Motor neuron (in vitro differentiated cells): ENCODE measurements at regions not wholly inside any gene's neighbourhood (a gene's known extent, or its start where the extent isn't known, plus 50 kb on each side); places are given as distances from the start of the nearest gene placed in this dataset.
"Not testable (repeated sequence)": the region's sequence is repeated elsewhere in the genome, so short reads cannot be mapped to it uniquely, and the experiment has no call there.

ENCODE experiments used
- ATAC-seq, 8 experiments: fragments of 200-7000 bp; cut with Tn5 transposase; replicated peaks in 6 of 8; 2 replicates each; pipeline ENCODE4 v1.8.0; 2021; ENCODE audit warnings: mild to moderate bottlenecking in 8 of 8, moderate library complexity in 8 of 8
- H3K27ac ChIP-seq, 2 donors: fragments of 250-450 bp; sonication (Bioruptor Pico); 2 replicates each; pipeline ENCODE4 v1.9.0; 2021; ENCODE audit warnings: antibody characterized with exemption in 2 of 2, mild to moderate bottlenecking in 2 of 2, moderate library complexity in 1 of 2
- H3K4me1 ChIP-seq, 2 donors: fragments of 250-450 bp; sonication (Bioruptor Pico); replicated peaks in 1 of 2; 2 replicates each; pipeline ENCODE4 v1.6.1; 2021; ENCODE audit warnings: antibody characterized with exemption in 2 of 2, mild to moderate bottlenecking in 2 of 2, moderate library complexity in 1 of 2
- H3K4me3 ChIP-seq, 5 donors: fragments of 250-450 bp; sonication (Bioruptor Pico); 2 replicates each; pipeline ENCODE4 v1.9.0; 2021; ENCODE audit warnings: antibody characterized with exemption in 5 of 5, mild to moderate bottlenecking in 5 of 5, moderate library complexity in 4 of 5
- WGBS, 10 experiments: fragments of 450-650 bp; shearing (Covaris generic); methylation state at CpG; one replicate each; pipeline ENCODE4 v1.0.0; 2022; 5-methylcytosine and 5-hydroxymethylcytosine counted together
- in situ Hi-C, 9 experiments: fragments of 400-800 bp; cut with MboI; loops; one replicate each; pipeline ENCODE4 v1.15.0; 2021; ENCODE audit warnings: low sequenced_read_pairs in 9 of 9, low pct_unique_long_range_greater_than_20kb in 2 of 9; ENCODE audit not compliant: unreplicated experiment in 9 of 9

GRCh38 chr9:74066605-74067004 lies 430.5 kb upstream of the RORB start:
- in situ Hi-C loops: loop anchor here in 1 of 9 experiments (25.0 kb wide), 1 partner anchor 104 kb away; no protein-coding TSS in a partner anchor
- Histone ChIP-seq H3K27ac (no peak overlapping the region), H3K4me3 (no peak overlapping the region), H3K4me1 (no peaks in the 10 kb centered on the region)
- WGBS, 10 experiments: 0 to 88% (median 79%) methylated on average over 1 to 6 of the region's 6 CpGs; no CpG with 5 or more reads in 1 of the 10 experiments
- ATAC-seq: no peak

GRCh38 chr9:74071502-74071901 lies 425.6 kb upstream of the RORB start:
- in situ Hi-C loops: loop anchor here in 1 of 9 experiments (25.0 kb wide), 1 partner anchor 109 kb away; no protein-coding TSS in a partner anchor
- no peaks in the 10 kb centered on the region for H3K4me1 ChIP-seq
- no peak overlapping the region for H3K27ac ChIP-seq
- no peak for ATAC-seq
- H3K4me3 ChIP-seq: no peak overlapping the region

GRCh38 chr9:74073897-74074296 lies 423.2 kb upstream of the RORB start:
- in situ Hi-C loops: loop anchor here in 1 of 9 experiments (25.0 kb wide), 1 partner anchor 112 kb away; no protein-coding TSS in a partner anchor
- no peak overlapping the region for H3K4me3 ChIP-seq
- 33 to 60% (median 60%) methylated on average over 1 of the region's 7 CpGs; no CpG with 5 or more reads in 7 of the 10 experiments for WGBS, 10 experiments
- H3K27ac ChIP-seq: no peak overlapping the region
- H3K4me1 ChIP-seq: no peaks in the 10 kb centered on the region
- no peak for ATAC-seq

GRCh38 chr9:74078647-74079046 lies 418.5 kb upstream of the RORB start:
- Histone ChIP-seq H3K4me3 (no peak overlapping the region), H3K27ac (no peak overlapping the region), H3K4me1 (no peaks in the 10 kb centered on the region)
- in situ Hi-C loops: no loop called here
- ATAC-seq: peak in 2 of 8 experiments; percentile 55 to 90

- H3K4me3 ChIP-seq, in situ Hi-C loops, H3K4me1 ChIP-seq, H3K27ac ChIP-seq, ATAC-seq: not testable (repeated sequence)
- WGBS, 10 experiments: 3 to 100% (median 81%) methylated on average over 2 to 4 of the region's 4 CpGs; no CpG with 5 or more reads in 1 of the 10 experiments
These were observed 416.5 kb upstream of the RORB start for GRCh38 chr9:74080652-74081051.

GRCh38 chr9:74083681-74084433 lies 413.3 kb upstream of the RORB start:
- in situ Hi-C loops: no loop called here
- Histone ChIP-seq H3K27ac (no peak overlapping the region), H3K4me3 (no peak overlapping the region), H3K4me1 (no peaks in the 10 kb centered on the region)
- no peak for ATAC-seq
- WGBS, 10 experiments: 0 to 90% (median 67%) methylated on average over 1 to 2 of the region's 2 CpGs; no CpG with 5 or more reads in 2 of the 10 experiments

GRCh38 chr9:74085384-74086037 lies 411.6 kb upstream of the RORB start:
- H3K27ac ChIP-seq, ATAC-seq, in situ Hi-C loops, H3K4me1 ChIP-seq, H3K4me3 ChIP-seq: not testable (repeated sequence)
- WGBS, 10 experiments: 0% methylated on average over 1 of the region's 8 CpGs; no CpG with 5 or more reads in 9 of the 10 experiments

- WGBS, 10 experiments: 33 to 100% methylated on average over 1 to 2 of the region's 3 CpGs; no CpG with 5 or more reads in 8 of the 10 experiments
- in situ Hi-C loops, H3K4me1 ChIP-seq, H3K4me3 ChIP-seq, H3K27ac ChIP-seq, ATAC-seq: not testable (repeated sequence)
These were observed 406.2 kb upstream of the RORB start for GRCh38 chr9:74090921-74091320.

GRCh38 chr9:74092491-74092834 lies 404.7 kb upstream of the RORB start:
- H3K4me3 ChIP-seq: no peak overlapping the region
- WGBS, 10 experiments: 0 to 100% (median 67%) methylated on average over 1 of the region's 1 CpG; no CpG with 5 or more reads in 5 of the 10 experiments
- in situ Hi-C loops: no loop called here
- H3K27ac ChIP-seq: no peak overlapping the region
- H3K4me1 ChIP-seq: no peaks in the 10 kb centered on the region
- no peak for ATAC-seq

- H3K27ac ChIP-seq, ATAC-seq, H3K4me1 ChIP-seq, H3K4me3 ChIP-seq, in situ Hi-C loops: not testable (repeated sequence)
- WGBS, 10 experiments: 0 to 100% (median 71%) methylated on average over 1 of the region's 1 CpG; no CpG with 5 or more reads in 3 of the 10 experiments
These were observed 403.1 kb upstream of the RORB start for GRCh38 chr9:74094037-74094436.

GRCh38 chr9:74094766-74095165 lies 402.4 kb upstream of the RORB start:
- Histone ChIP-seq H3K4me3 (no peak overlapping the region), H3K27ac (no peak overlapping the region), H3K4me1 (no peaks in the 10 kb centered on the region)
- in situ Hi-C loops: no loop called here
- ATAC-seq: no peak
- WGBS, 10 experiments: 0 to 100% (median 80%) methylated on average over 1 of the region's 1 CpG; no CpG with 5 or more reads in 1 of the 10 experiments

GRCh38 chr9:74095925-74096324 lies 401.2 kb upstream of the RORB start:
- no peak for ATAC-seq
- no peak overlapping the region for H3K4me3 ChIP-seq
- no peaks in the 10 kb centered on the region for H3K4me1 ChIP-seq
- H3K27ac ChIP-seq: no peak overlapping the region
- WGBS, 10 experiments: 0 to 100% (median 81%) methylated on average over 1 to 2 of the region's 2 CpGs
- in situ Hi-C loops: no loop called here

- no peaks in the 10 kb centered on the region for H3K4me1 ChIP-seq
- H3K4me3 ChIP-seq: no peak overlapping the region
- ATAC-seq: no peak
- H3K27ac ChIP-seq: no peak overlapping the region
- in situ Hi-C loops: no loop called here
- WGBS, 10 experiments: 22 to 100% (median 79%) methylated on average over 1 to 2 of the region's 2 CpGs; no CpG with 5 or more reads in 1 of the 10 experiments
These were observed 400.7 kb upstream of the RORB start for GRCh38 chr9:74096420-74096819.
